HFFc6 (cell line): ENCODE measurements at regions not wholly inside any gene's neighbourhood (a gene's known extent, or its start where the extent isn't known, plus 50 kb on each side); places are given as distances from the start of the nearest gene placed in this dataset.

Experiments
- DNase-seq: peaks from one replicate; pipeline ENCODE4 v3.0.0-alpha.2; 2018
- H3K27ac Mint-ChIP-seq: 2 replicates; pipeline ENCODE4 v1.8.0; 2020; ENCODE audit warnings: mild to moderate bottlenecking, mixed read lengths
- H3K27me3 Mint-ChIP-seq: 2 replicates; pipeline ENCODE4 v1.8.0; 2021; ENCODE audit warnings: mild to moderate bottlenecking, moderate library complexity, mixed read lengths; ENCODE audit not compliant: insufficient read depth
- H3K36me3 Mint-ChIP-seq: 2 replicates; pipeline ENCODE4 v1.8.0; 2021; ENCODE audit warnings: low read depth, mixed read lengths
- H3K4me1 Mint-ChIP-seq: 2 replicates; pipeline ENCODE4 v1.8.0; 2020; ENCODE audit warnings: low read depth, mixed read lengths
- H3K4me3 Mint-ChIP-seq: 2 replicates; pipeline ENCODE4 v1.8.0; 2020; ENCODE audit warnings: mild to moderate bottlenecking, moderate library complexity, mixed read lengths
- H3K9me3 Mint-ChIP-seq: 2 replicates; pipeline ENCODE4 v1.8.0; 2020; ENCODE audit warnings: mild to moderate bottlenecking, mixed read lengths
- CTCF ChIP-seq: fragments of 200-600 bp; sonication (generic); IDR thresholded peaks from 2 replicates; pipeline ENCODE4 v1.5.0; 2021; ENCODE audit warnings: antibody characterized with exemption, mild to moderate bottlenecking

DNA sequence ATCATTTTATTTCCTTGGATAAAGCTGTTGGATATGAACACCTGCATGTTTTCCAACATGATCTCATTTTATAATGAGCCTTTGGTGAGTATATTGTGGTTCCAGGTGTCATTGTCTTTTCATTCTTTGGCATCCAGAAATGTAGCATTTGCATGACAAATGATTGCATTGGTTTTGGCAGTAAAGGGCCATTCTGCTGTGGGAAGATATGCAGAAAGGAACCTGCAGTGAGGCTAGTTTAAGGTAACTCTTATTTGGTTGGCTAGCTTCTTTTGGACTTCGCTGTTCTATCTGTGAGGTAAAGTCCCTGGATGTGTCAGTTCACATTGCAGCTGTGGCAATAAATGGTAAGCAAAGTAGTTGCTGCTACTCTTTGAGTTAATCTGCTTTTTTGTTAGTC lies 343.0 kb downstream of the AMY1C start:
- DNase-seq = no peak
- no peaks in the 10 kb centered on the region for H3K27me3 Mint-ChIP-seq
- H3K4me3 Mint-ChIP-seq = no peak overlapping the region
- peaks cover 28% of the 10 kb centered on the region for H3K9me3 Mint-ChIP-seq
- TF ChIP-seq CTCF = no peak
- no peak overlapping the region for H3K27ac Mint-ChIP-seq
- no peaks in the 10 kb centered on the region for H3K36me3 Mint-ChIP-seq
- H3K4me1 Mint-ChIP-seq = no peaks in the 10 kb centered on the region

GRCh38 chr1:104098837-104099236 lies 349.1 kb downstream of the AMY1C start:
- no peak overlapping the region for H3K27ac Mint-ChIP-seq
- no peak overlapping the region for H3K4me3 Mint-ChIP-seq
- no peaks in the 10 kb centered on the region for H3K36me3 Mint-ChIP-seq

GRCh38 chr1:104100115-104100514 lies 350.4 kb downstream of the AMY1C start:
- Mint-ChIP-seq H3K36me3 (no peaks in the 10 kb centered on the region), H3K4me1 (no peaks in the 10 kb centered on the region), H3K9me3 (peaks cover 24% of the 10 kb centered on the region), H3K27me3 (no peaks in the 10 kb centered on the region), H3K4me3 (no peak overlapping the region), H3K27ac (no peak overlapping the region)
- no peak for DNase-seq
- no peak for TF ChIP-seq CTCF

More at GRCh38 chr1:104098837-104099236, 349.1 kb downstream of the AMY1C start:
- no peaks in the 10 kb centered on the region for H3K27me3 Mint-ChIP-seq
- H3K9me3 Mint-ChIP-seq = peaks cover 28% of the 10 kb centered on the region
- H3K4me1 Mint-ChIP-seq = no peaks in the 10 kb centered on the region
- TF ChIP-seq CTCF = no peak
- no peak for DNase-seq

DNA sequence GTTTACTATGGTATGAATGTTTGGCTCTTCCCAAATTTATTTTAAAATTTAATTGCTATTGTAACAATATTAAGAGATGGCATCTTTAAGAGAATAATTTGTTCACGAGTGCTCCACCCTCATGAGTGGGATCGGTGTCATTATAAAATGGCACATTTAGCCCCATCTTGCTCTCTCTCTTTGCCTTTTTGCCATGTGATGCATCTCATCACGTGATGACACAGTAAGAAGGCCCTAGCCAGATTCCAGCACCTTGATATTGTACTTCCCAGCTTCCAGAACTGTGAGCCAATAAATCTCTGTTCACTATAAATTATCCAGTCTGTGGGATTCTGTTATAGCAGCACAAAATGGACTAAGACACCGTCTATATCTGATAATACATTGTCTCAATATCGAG lies 355.8 kb downstream of the AMY1C start:
- no peaks in the 10 kb centered on the region for H3K27me3 Mint-ChIP-seq
- no peaks in the 10 kb centered on the region for H3K4me1 Mint-ChIP-seq
- H3K4me3 Mint-ChIP-seq = no peak overlapping the region
- H3K27ac Mint-ChIP-seq = no peak overlapping the region
- no peaks in the 10 kb centered on the region for H3K36me3 Mint-ChIP-seq
- peaks cover 19% of the 10 kb centered on the region for H3K9me3 Mint-ChIP-seq
- TF ChIP-seq CTCF = no peak
- DNase-seq = no peak

- TF ChIP-seq CTCF = no peak
- no peak overlapping the region for H3K27ac Mint-ChIP-seq
- no peaks in the 10 kb centered on the region for H3K4me1 Mint-ChIP-seq
- H3K9me3 Mint-ChIP-seq = peaks cover 8% of the 10 kb centered on the region; the same call in 1 of the 2 replicates
- no peak overlapping the region for H3K4me3 Mint-ChIP-seq
- no peaks in the 10 kb centered on the region for H3K27me3 Mint-ChIP-seq
- DNase-seq = no peak
- H3K36me3 Mint-ChIP-seq = no peaks in the 10 kb centered on the region
Measured at GRCh38 chr1:104120525-104120924, 370.8 kb downstream of the AMY1C start.

- H3K27me3 Mint-ChIP-seq = no peaks in the 10 kb centered on the region
- H3K4me3 Mint-ChIP-seq = no peak overlapping the region
- H3K9me3 Mint-ChIP-seq = peaks cover 8% of the 10 kb centered on the region; the same call in 1 of the 2 replicates
- H3K36me3 Mint-ChIP-seq = no peaks in the 10 kb centered on the region
- no peak for TF ChIP-seq CTCF
- H3K4me1 Mint-ChIP-seq = no peaks in the 10 kb centered on the region
- DNase-seq = no peak
- H3K27ac Mint-ChIP-seq = no peak overlapping the region
Measured at GRCh38 chr1:104121271-104121670, 371.6 kb downstream of the AMY1C start.
